ENCODE measurements at regions not wholly inside any gene's neighbourhood (a gene's known extent, or its start where the extent isn't known, plus 50 kb on each side); places are given as distances from the start of the nearest gene placed in this dataset.

GRCh38 chr9:26331223-26331622 lies 561.4 kb downstream of the CAAP1 start:
- TF ChIP-seq POLR2A (IDR thresholded peaks at IDR 0.05; ENCODE audit: control extremely low read depth in 1 of 2, low read depth in 2 of 2, low read length in 2 of 2) (no peak), CTCF (IDR thresholded peaks at IDR 0.05; ENCODE audit: control extremely low read depth in 1 of 3, insufficient read depth in 1 of 3, low read depth in 1 of 3, low read length in 3 of 3) (no peak), ZNF274 (IDR thresholded peaks at IDR 0.05; ENCODE audit: borderline replicate concordance, extremely low read depth, low read length) (no peak), POLR2AphosphoS5 (IDR thresholded peaks at IDR 0.05; ENCODE audit: low read depth, low read length) (no peak), SP1 (IDR thresholded peaks at IDR 0.05; ENCODE audit: low read depth, low read length) (no peak), CHD2 (IDR thresholded peaks at IDR 0.05; ENCODE audit: low read length) (no peak), MAX (IDR thresholded peaks at IDR 0.05) (no peak), ATF2 (IDR thresholded peaks at IDR 0.05; ENCODE audit: low read length) (no peak), SUZ12 (IDR thresholded peaks at IDR 0.05; ENCODE audit: low read length) (no peak), TEAD4 (IDR thresholded peaks at IDR 0.05; ENCODE audit: low read depth, low read length) (no peak), RBBP5 (IDR thresholded peaks at IDR 0.05; ENCODE audit: borderline replicate concordance, low read depth, low read length) (no peak), MAFK (IDR thresholded peaks at IDR 0.05; ENCODE audit: low read depth, low read length) (no peak), CEBPB (IDR thresholded peaks at IDR 0.05; ENCODE audit: low read depth, low read length) (no peak)
